Thyroid gland (tissue), 4 donors: ENCODE measurements at regions not wholly inside any gene's neighbourhood (a gene's known extent, or its start where the extent isn't known, plus 50 kb on each side); places are given as distances from the start of the nearest gene placed in this dataset.

Experiments
- CTCF ChIP-seq, 6 experiments: fragments of 200-600 bp in 3 of 6; fragments of 450-650 bp in 3 of 6; sonication (generic) in 3 of 6; IDR thresholded peaks; one replicate each; pipeline ENCODE4 v1.5.1; 2016 to 2019; ENCODE audit warnings: antibody characterized with exemption in 6 of 6, mild to moderate bottlenecking in 2 of 6, inconsistent platforms in 1 of 6, moderate library complexity in 1 of 6
- POLR2A ChIP-seq, 2 donors: fragments of 450-650 bp; IDR thresholded peaks; one replicate each; pipeline ENCODE4 v1.6.1; 2017; ENCODE audit warnings: antibody characterized with exemption in 2 of 2, mild to moderate bottlenecking in 2 of 2, moderate library complexity in 1 of 2

GRCh38 chr16:79735271-79735670 lies 134.7 kb upstream of the MAF start:
- TF ChIP-seq CTCF (IDR thresholded peaks at IDR 0.05) (no peak), POLR2A (IDR thresholded peaks at IDR 0.05) (no peak)
